Skeletal muscle satellite cell (primary cell): ENCODE measurements at regions not wholly inside any gene's neighbourhood (a gene's known extent, or its start where the extent isn't known, plus 50 kb on each side); places are given as distances from the start of the nearest gene placed in this dataset.

ENCODE experiments used
- H3K27me3 ChIP-seq: 2 replicates; pipeline ENCODE4 v1.7.0; 2013; ENCODE audit warnings: low read length; ENCODE audit not compliant: control insufficient read depth, insufficient read depth
- H3K36me3 ChIP-seq: 2 replicates; pipeline ENCODE4 v1.7.0; 2013; ENCODE audit warnings: mild to moderate bottlenecking, control low read depth, low read length; ENCODE audit not compliant: insufficient read depth
- H3K4me1 ChIP-seq: 2 replicates; pipeline ENCODE4 v1.7.0; 2013; ENCODE audit warnings: low read length; ENCODE audit not compliant: control insufficient read depth, insufficient read depth
- H3K4me2 ChIP-seq: 2 replicates; pipeline ENCODE4 v1.7.0; 2013; ENCODE audit warnings: mild to moderate bottlenecking, low read length
- H3K4me3 ChIP-seq: 2 replicates; pipeline ENCODE4 v1.7.0; 2013; ENCODE audit warnings: low read length
- H3K9ac ChIP-seq: 2 replicates; pipeline ENCODE4 v1.7.0; 2013; ENCODE audit warnings: mild to moderate bottlenecking, low read depth, low read length, moderate library complexity
- H3K9me3 ChIP-seq: replicated peaks from 2 replicates; pipeline ENCODE4 v1.7.0; 2013; ENCODE audit warnings: mild to moderate bottlenecking, control low read depth, low read length

DNA sequence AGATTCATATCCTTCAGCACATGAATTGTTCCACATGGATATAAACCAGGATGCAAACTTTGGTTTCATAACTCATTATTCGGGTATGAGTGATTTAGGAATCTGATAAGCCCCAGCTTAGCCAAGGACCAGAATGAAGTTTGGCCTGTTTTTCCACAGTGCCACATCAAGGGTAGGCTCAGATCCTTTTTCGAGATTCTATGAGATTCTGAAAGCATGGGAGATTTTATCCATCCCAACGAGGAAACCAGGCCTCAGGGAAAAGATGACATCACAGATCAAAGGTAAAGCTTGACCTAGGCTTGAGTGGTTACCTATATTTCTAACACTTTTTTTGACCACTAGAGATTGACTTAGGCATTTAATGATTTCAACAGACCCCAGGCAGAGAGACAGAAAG lies 590.8 kb upstream of the PKDCC start:
- Histone ChIP-seq H3K36me3 (no peaks in the 10 kb centered on the region), H3K9ac (no peak overlapping the region), H3K4me1 (no peaks in the 10 kb centered on the region), H3K9me3 (no peaks in the 10 kb centered on the region), H3K4me3 (no peak overlapping the region), H3K4me2 (no peak overlapping the region), H3K27me3 (no peaks in the 10 kb centered on the region)

DNA sequence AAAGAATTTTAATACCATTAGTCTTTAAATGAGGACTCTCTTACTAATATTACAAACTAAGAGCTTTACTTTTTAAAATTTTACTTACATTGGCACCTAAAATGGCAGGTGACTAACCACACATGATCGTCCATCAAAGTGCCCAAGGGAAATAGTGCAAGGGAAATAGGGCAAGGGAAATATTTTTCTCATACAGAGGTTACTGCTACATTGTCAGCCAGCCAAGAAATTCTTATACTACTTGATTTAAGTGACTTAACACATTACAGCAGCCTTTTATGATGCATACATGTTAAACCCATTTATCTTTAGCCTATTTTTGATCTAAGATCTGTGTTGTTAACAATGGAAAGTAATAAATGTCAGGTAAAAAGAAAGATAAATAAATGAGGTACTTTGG lies 587.2 kb upstream of the PKDCC start:
- no peak overlapping the region for H3K4me3 ChIP-seq
- H3K36me3 ChIP-seq: no peaks in the 10 kb centered on the region
- H3K27me3 ChIP-seq: no peaks in the 10 kb centered on the region
- H3K4me2 ChIP-seq: no peak overlapping the region
- no peaks in the 10 kb centered on the region for H3K9me3 ChIP-seq
- H3K9ac ChIP-seq: no peak overlapping the region
- no peaks in the 10 kb centered on the region for H3K4me1 ChIP-seq

DNA sequence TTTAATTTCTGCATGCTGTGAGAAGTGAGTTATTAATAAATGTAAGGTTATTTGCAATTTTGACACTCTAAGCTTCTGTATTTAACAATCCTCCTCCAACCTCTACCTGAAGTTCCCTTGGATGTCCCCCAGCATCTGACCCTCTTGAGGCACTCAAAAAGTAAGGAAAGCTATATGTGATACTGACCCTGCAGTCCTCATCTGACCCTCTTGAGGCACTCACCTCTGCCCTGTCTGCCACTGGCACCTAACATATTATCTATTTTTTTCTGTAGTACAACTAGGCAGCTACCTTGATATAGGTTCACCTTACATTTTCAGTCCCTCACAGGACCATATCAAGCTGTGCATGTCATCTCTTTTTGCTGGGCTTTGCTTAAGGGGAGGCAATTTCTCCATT lies 583.4 kb upstream of the PKDCC start:
- H3K4me1 ChIP-seq: no peaks in the 10 kb centered on the region
- no peak overlapping the region for H3K4me2 ChIP-seq
- no peak overlapping the region for H3K9ac ChIP-seq
- H3K9me3 ChIP-seq: no peaks in the 10 kb centered on the region
- no peaks in the 10 kb centered on the region for H3K27me3 ChIP-seq
- H3K4me3 ChIP-seq: no peak overlapping the region
- H3K36me3 ChIP-seq: no peaks in the 10 kb centered on the region

DNA sequence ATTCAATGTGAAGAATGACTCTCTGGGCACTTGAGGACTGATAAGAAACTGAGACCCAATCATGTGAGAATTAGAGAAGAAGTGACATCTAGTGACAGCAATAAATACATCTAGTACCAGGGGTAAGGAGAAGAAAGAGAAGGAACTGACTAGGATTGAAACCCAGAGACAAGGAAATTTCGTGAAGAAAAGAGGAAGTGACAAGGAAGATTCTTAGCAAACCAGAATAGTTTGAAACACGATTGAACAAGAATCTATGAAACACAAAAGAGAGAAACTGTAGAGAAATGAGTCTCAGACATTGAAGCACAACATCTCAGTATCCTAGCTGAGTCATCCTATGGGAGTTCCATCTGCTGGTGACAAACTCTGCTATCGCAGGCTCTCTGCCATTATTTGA lies 571.9 kb upstream of the PKDCC start:
- Histone ChIP-seq H3K4me1 (no peaks in the 10 kb centered on the region), H3K27me3 (peaks cover 6% of the 10 kb centered on the region), H3K4me3 (no peak overlapping the region), H3K4me2 (no peak overlapping the region), H3K9me3 (no peaks in the 10 kb centered on the region), H3K36me3 (no peaks in the 10 kb centered on the region), H3K9ac (no peak overlapping the region)

DNA sequence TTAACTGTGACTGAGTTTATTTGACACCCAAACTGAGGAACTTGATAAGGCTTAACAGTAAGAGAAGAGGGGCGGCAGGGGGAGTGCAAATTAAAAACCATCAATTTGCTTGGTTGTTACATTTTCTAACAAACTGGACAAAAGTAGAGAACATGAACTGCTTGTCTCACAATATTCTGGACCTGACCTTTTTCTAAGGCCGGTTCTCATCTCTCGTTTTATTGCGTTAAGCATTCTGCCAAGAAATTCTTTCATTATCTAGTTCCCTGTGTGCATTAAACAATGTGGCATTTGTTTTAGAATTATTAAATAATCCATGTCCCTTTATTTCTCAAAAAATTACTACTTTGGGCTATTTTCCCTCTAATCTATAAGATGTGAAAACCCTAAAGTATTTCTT lies 565.2 kb upstream of the PKDCC start:
- no peak overlapping the region for H3K4me3 ChIP-seq
- H3K36me3 ChIP-seq: no peaks in the 10 kb centered on the region
- H3K4me2 ChIP-seq: no peak overlapping the region
- H3K9ac ChIP-seq: no peak overlapping the region
- H3K27me3 ChIP-seq: no peaks in the 10 kb centered on the region
- no peaks in the 10 kb centered on the region for H3K4me1 ChIP-seq
- H3K9me3 ChIP-seq: no peaks in the 10 kb centered on the region

DNA sequence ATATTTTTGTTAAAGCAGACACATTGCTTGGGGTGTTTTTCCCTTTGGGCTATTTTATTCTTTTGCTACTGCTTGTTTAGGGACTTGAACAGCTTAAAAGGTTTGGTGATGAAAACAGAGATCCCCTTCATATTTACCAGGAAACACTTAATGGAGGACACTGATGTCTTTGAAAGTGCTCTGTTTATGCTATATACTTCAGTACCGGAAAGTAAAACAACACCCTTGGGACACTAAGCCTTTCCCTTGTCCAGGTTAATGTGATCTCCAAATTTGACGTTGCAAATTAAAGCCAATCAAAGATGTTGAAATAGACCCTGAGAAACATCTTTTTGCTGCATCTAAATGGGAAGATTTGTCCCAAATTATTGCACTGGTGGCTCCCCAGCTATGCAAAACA lies 564.6 kb upstream of the PKDCC start:
- no peaks in the 10 kb centered on the region for H3K9me3 ChIP-seq

DNA sequence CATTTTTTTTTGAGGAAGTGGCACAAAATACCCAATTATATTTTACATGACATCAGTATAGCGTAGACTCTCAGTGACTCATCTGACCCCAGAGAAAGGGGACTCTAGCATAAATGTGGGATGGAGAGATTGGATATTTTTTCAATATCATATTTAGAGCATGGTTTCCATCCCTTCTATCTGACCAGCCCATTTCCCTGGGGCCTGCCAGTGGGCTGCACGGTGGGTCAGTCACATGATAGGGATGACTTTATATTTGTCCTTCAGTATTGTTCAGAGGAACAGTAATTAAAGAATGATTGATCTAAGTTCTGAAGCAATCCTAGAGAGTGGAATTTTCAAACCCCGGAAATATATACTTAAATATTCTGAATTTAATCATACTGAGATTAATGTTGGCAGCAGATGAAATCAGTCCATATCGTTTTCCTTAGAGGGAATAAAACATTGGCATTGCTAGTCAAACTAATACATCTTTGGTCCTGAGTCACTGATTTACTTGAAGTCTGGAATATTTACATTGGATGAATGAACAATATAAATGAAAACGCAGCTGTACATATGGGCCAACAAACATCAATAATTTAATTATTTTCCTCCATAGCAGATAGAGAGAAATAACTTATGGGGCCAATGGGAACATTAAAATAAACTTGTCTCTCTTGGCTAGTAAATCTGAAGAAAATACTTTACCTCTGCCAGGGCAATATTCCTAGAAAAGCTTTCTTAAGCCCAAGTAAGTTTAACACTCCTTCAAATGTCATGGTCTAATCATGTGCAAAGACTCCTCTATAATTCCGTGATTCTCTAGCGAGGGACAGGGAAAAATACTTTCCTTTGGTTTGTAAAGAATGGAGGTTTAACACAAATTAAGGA lies 563.6 kb upstream of the PKDCC start:
- H3K4me3 ChIP-seq: no peak overlapping the region
- no peaks in the 10 kb centered on the region for H3K27me3 ChIP-seq
- no peak overlapping the region for H3K9ac ChIP-seq
- no peaks in the 10 kb centered on the region for H3K9me3 ChIP-seq
- no peak overlapping the region for H3K4me2 ChIP-seq
- H3K36me3 ChIP-seq: no peaks in the 10 kb centered on the region
- H3K4me1 ChIP-seq: no peaks in the 10 kb centered on the region

More for the DNA sequence above, 564.6 kb upstream of the PKDCC start:
- Histone ChIP-seq H3K4me2 (no peak overlapping the region), H3K4me1 (no peaks in the 10 kb centered on the region), H3K4me3 (no peak overlapping the region), H3K27me3 (no peaks in the 10 kb centered on the region), H3K36me3 (no peaks in the 10 kb centered on the region), H3K9ac (no peak overlapping the region)

DNA sequence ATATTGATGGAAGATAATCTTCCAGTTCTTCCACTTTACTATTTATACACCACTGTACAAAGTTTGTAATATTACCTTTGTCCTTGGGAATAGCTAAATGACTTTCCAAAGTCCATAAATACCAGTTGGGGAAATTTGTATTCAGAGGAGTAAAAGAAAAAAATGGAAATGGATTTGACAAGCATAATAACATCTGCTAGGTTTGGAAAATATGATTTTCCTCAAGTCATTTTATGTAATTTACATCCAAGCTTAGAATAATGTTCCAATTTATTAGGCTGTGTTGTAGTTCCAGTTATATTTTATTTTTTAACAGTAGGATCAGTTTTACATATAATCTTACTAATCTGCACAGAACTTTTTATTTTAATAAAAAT lies 563.0 kb upstream of the PKDCC start:
- Histone ChIP-seq H3K27me3 (no peaks in the 10 kb centered on the region), H3K4me2 (no peak overlapping the region), H3K9me3 (no peaks in the 10 kb centered on the region), H3K36me3 (no peaks in the 10 kb centered on the region), H3K4me1 (no peaks in the 10 kb centered on the region), H3K9ac (no peak overlapping the region), H3K4me3 (no peak overlapping the region)

DNA sequence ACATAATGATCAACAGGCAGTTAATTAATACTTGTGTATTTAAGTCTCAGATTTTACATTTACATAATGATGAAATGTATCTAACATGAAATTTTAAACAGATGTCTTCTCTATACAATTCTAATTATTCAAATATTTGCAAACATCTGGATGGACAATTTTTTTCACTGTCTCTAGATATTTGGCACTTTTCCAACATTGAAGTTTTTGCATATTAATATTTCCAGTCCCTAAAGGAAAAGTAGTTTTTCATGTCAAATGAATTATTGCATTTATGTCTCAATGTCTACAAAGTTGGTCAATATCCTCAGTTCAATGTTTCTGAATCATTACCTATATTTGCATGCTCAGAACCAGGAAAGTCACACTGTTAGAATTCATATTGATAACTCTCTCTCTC lies 560.9 kb upstream of the PKDCC start:
- H3K9ac ChIP-seq: no peak overlapping the region
- no peaks in the 10 kb centered on the region for H3K9me3 ChIP-seq
- H3K27me3 ChIP-seq: no peaks in the 10 kb centered on the region
- no peaks in the 10 kb centered on the region for H3K4me1 ChIP-seq
- H3K4me2 ChIP-seq: no peak overlapping the region
- no peaks in the 10 kb centered on the region for H3K36me3 ChIP-seq
- no peak overlapping the region for H3K4me3 ChIP-seq

DNA sequence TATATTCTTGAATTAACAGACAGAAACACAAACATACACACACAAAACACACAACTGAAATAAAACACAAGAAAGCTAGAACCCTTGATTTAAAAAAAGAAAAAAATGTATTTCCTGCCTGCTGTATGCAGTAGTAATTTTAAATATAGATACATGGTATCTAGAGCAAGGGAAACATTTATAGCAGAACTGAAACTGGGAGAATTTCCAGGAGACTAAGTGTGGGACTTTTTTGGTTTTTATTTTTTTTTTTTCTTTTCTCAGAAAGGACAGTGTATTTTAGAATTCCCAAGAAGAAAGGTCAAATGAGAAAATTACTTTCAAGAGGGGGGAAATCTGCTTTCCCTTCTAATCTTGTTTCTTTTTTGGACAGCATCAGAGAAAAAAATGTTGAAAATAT lies 558.9 kb upstream of the PKDCC start:
- Histone ChIP-seq H3K4me2 (no peak overlapping the region), H3K4me3 (no peak overlapping the region), H3K36me3 (no peaks in the 10 kb centered on the region), H3K9me3 (no peaks in the 10 kb centered on the region), H3K9ac (no peak overlapping the region), H3K4me1 (no peaks in the 10 kb centered on the region), H3K27me3 (no peaks in the 10 kb centered on the region)

DNA sequence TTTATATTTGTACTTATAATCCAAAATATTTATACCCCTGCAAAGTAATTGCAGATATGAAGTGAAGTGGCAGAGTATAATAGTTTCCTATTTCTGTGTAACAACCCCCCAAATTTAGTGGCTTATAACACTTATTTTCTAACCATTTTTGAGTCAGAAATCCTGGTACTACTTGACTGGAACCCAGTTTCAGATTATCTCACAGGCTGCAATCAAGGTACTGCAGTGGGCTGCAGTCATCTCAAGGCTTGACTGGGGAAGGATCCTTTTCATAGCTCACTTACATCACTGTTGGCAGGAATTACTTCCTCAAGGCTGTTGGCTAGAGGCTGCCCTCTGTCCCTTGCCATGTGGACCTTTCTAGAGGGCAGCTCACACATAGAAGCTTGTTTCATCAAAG lies 558.2 kb upstream of the PKDCC start:
- Histone ChIP-seq H3K4me2 (no peak overlapping the region), H3K36me3 (no peaks in the 10 kb centered on the region), H3K4me1 (no peaks in the 10 kb centered on the region), H3K9me3 (no peaks in the 10 kb centered on the region), H3K9ac (no peak overlapping the region), H3K27me3 (no peaks in the 10 kb centered on the region), H3K4me3 (no peak overlapping the region)

DNA sequence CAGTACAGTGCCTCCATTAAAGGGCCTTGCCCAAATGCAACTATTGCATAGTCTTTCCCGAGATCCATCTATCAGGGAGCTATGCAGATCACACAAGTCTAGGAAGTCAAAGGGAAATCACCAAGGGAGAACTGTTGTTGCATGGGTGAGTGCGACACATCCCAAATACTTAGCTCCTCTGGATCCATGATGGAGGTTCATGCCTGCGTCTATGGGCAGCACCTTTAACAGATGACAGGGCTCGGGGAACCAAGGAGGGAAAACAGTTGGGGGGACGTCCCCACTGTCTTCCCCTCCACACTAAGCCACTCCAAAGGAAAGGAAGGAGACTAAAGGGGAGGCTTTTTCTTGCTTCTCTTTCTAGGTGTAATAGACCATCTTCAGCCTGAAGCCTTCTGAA lies 552.8 kb upstream of the PKDCC start:
- H3K4me2 ChIP-seq: no peak overlapping the region
- H3K9me3 ChIP-seq: peaks cover 9% of the 10 kb centered on the region
- H3K36me3 ChIP-seq: no peaks in the 10 kb centered on the region
- no peaks in the 10 kb centered on the region for H3K27me3 ChIP-seq
- no peaks in the 10 kb centered on the region for H3K4me1 ChIP-seq
- H3K4me3 ChIP-seq: no peak overlapping the region
- no peak overlapping the region for H3K9ac ChIP-seq
